T-cell (primary cell): ENCODE measurements at regions not wholly inside any gene's neighbourhood (a gene's known extent, or its start where the extent isn't known, plus 50 kb on each side); places are given as distances from the start of the nearest gene placed in this dataset.

Experiments
- ATAC-seq, 4 experiments: fragments of 200-7000 bp in 3 of 4; fragments of 150-1000 bp in 1 of 4; cut with Tn5 transposase; replicated peaks in 1 of 4; 1 replicate in 3 of 4; 2 replicates in 1 of 4; pipeline ENCODE4 v1.10.0; 2021; ENCODE audit warnings: moderate library complexity in 3 of 4, mild to moderate bottlenecking in 2 of 4, moderate number of reproducible peaks in 1 of 4
- CTCF ChIA-PET, 2 donors: fragments of 300-600 bp; sonication (Branson Sonifier 250); formaldehyde crosslinking; loops; one replicate each; lab custom pipeline; 2022; ENCODE audit warnings: antibody characterized with exemption in 2 of 2; lab: Charles Lee
- POLR2A ChIA-PET, 2 donors: fragments of 300-600 bp; sonication (Branson Sonifier 250); formaldehyde crosslinking; loops; one replicate each; lab custom pipeline; 2022; ENCODE audit warnings: antibody characterized with exemption in 2 of 2; lab: Charles Lee
- DNase-seq, 35 experiments: peaks; one replicate each; pipeline versions ENCODE4 v3.0.0 to v3.0.0-alpha.2; 2013 to 2023
- H3K27ac ChIP-seq: one replicate; pipeline ENCODE4 v1.5.1; 2013; ENCODE audit warnings: low read length
- H3K27me3 ChIP-seq, 2 experiments: replicated peaks in 1 of 2; 1 replicate in 1 of 2; 2 replicates in 1 of 2; pipeline versions ENCODE4 v1.6.1 to v1.7.0; 2013; ENCODE audit warnings: low read length in 1 of 2, mixed read lengths in 1 of 2; ENCODE audit not compliant: control insufficient read depth in 2 of 2, insufficient read depth in 2 of 2; ENCODE audit errors: extremely low read depth in 1 of 2
- H3K36me3 ChIP-seq, 2 donors: 1 replicate in 1 of 2; 2 replicates in 1 of 2; pipeline versions ENCODE4 v1.6.1 to v1.7.0; 2013; ENCODE audit warnings: low read length in 1 of 2; ENCODE audit not compliant: control insufficient read depth in 2 of 2, insufficient read depth in 1 of 2; ENCODE audit errors: extremely low read depth in 1 of 2
- H3K4me1 ChIP-seq, 2 experiments: 1 replicate in 1 of 2; 2 replicates in 1 of 2; pipeline versions ENCODE4 v1.6.1 to v1.7.0; 2013; ENCODE audit warnings: low read length in 2 of 2, mixed read lengths in 1 of 2; ENCODE audit not compliant: insufficient read depth in 2 of 2, control insufficient read depth in 1 of 2; ENCODE audit errors: extremely low read depth in 1 of 2
- H3K4me3 ChIP-seq, 2 donors: 1 replicate in 1 of 2; 2 replicates in 1 of 2; pipeline versions ENCODE4 v1.5.1 to v1.7.0; 2013; ENCODE audit warnings: mild to moderate bottlenecking in 2 of 2, low read length in 1 of 2, moderate library complexity in 1 of 2; ENCODE audit not compliant: control insufficient read depth in 1 of 2; ENCODE audit errors: extremely low read depth in 1 of 2
- H3K9me3 ChIP-seq: 2 replicates; pipeline ENCODE4 v1.7.0; 2013
- H3K27ac Mint-ChIP-seq, 2 donors: one replicate each; pipeline ENCODE4 v1.8.0; 2020 to 2021; ENCODE audit warnings: mild to moderate bottlenecking in 2 of 2, mixed read lengths in 2 of 2
- H3K27me3 Mint-ChIP-seq, 2 donors: one replicate each; pipeline ENCODE4 v1.8.0; 2021 to 2022; ENCODE audit warnings: mixed read lengths in 2 of 2
- H3K36me3 Mint-ChIP-seq: one replicate; pipeline ENCODE4 v1.8.0; 2021; ENCODE audit warnings: mixed read lengths
- H3K4me1 Mint-ChIP-seq, 3 donors: one replicate each; pipeline ENCODE4 v1.8.0; 2020 to 2022; ENCODE audit warnings: mixed read lengths in 3 of 3, mild to moderate bottlenecking in 1 of 3
- H3K4me3 Mint-ChIP-seq, 3 donors: one replicate each; pipeline ENCODE4 v1.8.0; 2020 to 2022; ENCODE audit warnings: mild to moderate bottlenecking in 3 of 3, mixed read lengths in 3 of 3, moderate library complexity in 3 of 3
- H3K9me3 Mint-ChIP-seq, 3 donors: one replicate each; pipeline ENCODE4 v1.8.0; 2020 to 2022; ENCODE audit warnings: mixed read lengths in 3 of 3
- WGBS: methylation state at CpG from one replicate; pipeline ENCODE4 v1.1.5; 2013; ENCODE audit warnings: missing lambda C conversion rate; ENCODE audit not compliant: insufficient coverage; 5-methylcytosine and 5-hydroxymethylcytosine counted together

GRCh38 chr15:70465812-70466211, 297.5 kb downstream of the UACA start:
- H3K27me3 ChIP-seq: peaks cover 0 to 41% of the 10 kb centered on the region in 2 experiments
- no peaks in the 10 kb centered on the region for H3K36me3 Mint-ChIP-seq
- ChIA-PET POLR2A (interaction anchor here in 1 of 2 donors (0.7 kb wide), 1 partner anchor 83 kb away, joined by 3 read pairs; no protein-coding TSS in a partner anchor), CTCF (interaction anchor here (0.6 to 1.7 kb wide), 6 partner anchors 23 to 987 kb away, joined by 3 to 6 read pairs (median 4); no protein-coding TSS in a partner anchor)
- no peaks in the 10 kb centered on the region for H3K36me3 ChIP-seq
- H3K9me3 Mint-ChIP-seq: no peaks in the 10 kb centered on the region
- peaks cover 0 to 21% of the 10 kb centered on the region in 2 donors for H3K27me3 Mint-ChIP-seq
- ATAC-seq (no peak), DNase-seq (no peak)
- no peak overlapping the region for H3K4me3 Mint-ChIP-seq
- WGBS: 86% methylated on average over 4 of the region's 4 CpGs
- H3K9me3 ChIP-seq: no peaks in the 10 kb centered on the region
- H3K4me1 ChIP-seq: peaks cover 0 to 6% of the 10 kb centered on the region in 2 experiments
- no peak overlapping the region for H3K27ac ChIP-seq
- no peak overlapping the region for H3K27ac Mint-ChIP-seq
- H3K4me1 Mint-ChIP-seq: peaks cover 4 to 8% (median 7%) of the 10 kb centered on the region in 3 donors
- H3K4me3 ChIP-seq: no peak overlapping the region

GRCh38 chr15:70463453-70463834, 299.9 kb downstream of the UACA start:
- Mint-ChIP-seq H3K4me3 (no peak overlapping the region), H3K9me3 (no peaks in the 10 kb centered on the region), H3K27me3 (peaks cover 3 to 18% of the 10 kb centered on the region in 2 donors), H3K36me3 (no peaks in the 10 kb centered on the region), H3K27ac (no peak overlapping the region), H3K4me1 (peaks cover 17 to 23% (median 17%) of the 10 kb centered on the region in 3 donors)
- Histone ChIP-seq H3K4me3 (no peak overlapping the region), H3K36me3 (no peaks in the 10 kb centered on the region), H3K27ac (no peak overlapping the region), H3K27me3 (peaks cover 0 to 25% of the 10 kb centered on the region in 2 experiments), H3K9me3 (no peaks in the 10 kb centered on the region), H3K4me1 (peaks cover 2 to 16% of the 10 kb centered on the region in 2 experiments)
- no CpG with 5 or more reads among the region's 1 CpG for WGBS
- ATAC-seq (no peak), DNase-seq (no peak)
- POLR2A ChIA-PET: interaction anchor here in 1 of 2 donors (0.8 kb wide), 1 partner anchor 16 kb away, joined by 3 read pairs; no protein-coding TSS in a partner anchor
- CTCF ChIA-PET: interaction anchor here in 1 of 2 donors (0.7 to 1.2 kb wide), 2 partner anchors 24 to 941 kb away, joined by 3 to 4 read pairs; no protein-coding TSS in a partner anchor

GRCh38 chr15:70461992-70462391, 301.4 kb downstream of the UACA start:
- CTCF ChIA-PET: interaction anchor here in 1 of 2 donors (0.6 kb wide), 1 partner anchor 333 kb away, joined by 3 read pairs; no protein-coding TSS in a partner anchor
- peaks cover 12 to 19% (median 15%) of the 10 kb centered on the region in 3 donors for H3K4me1 Mint-ChIP-seq

GRCh38 chr15:70461017-70461416, 302.3 kb downstream of the UACA start:
- H3K9me3 ChIP-seq: no peaks in the 10 kb centered on the region
- Mint-ChIP-seq H3K9me3 (no peaks in the 10 kb centered on the region), H3K27ac (no peak overlapping the region), H3K4me1 (peaks cover 9 to 15% (median 12%) of the 10 kb centered on the region in 3 donors), H3K4me3 (no peak overlapping the region), H3K36me3 (no peaks in the 10 kb centered on the region), H3K27me3 (peaks cover 3 to 18% of the 10 kb centered on the region in 2 donors)
- H3K4me1 ChIP-seq: peaks cover 2 to 9% of the 10 kb centered on the region in 2 experiments
- H3K27ac ChIP-seq: no peak overlapping the region
- ChIA-PET CTCF (interaction anchor here (0.6 kb wide), 2 partner anchors 334 to 1010 kb away, joined by 3 read pairs; no protein-coding TSS in a partner anchor), POLR2A (no interaction called here)
- H3K36me3 ChIP-seq: no peaks in the 10 kb centered on the region
- DNase-seq (no peak), ATAC-seq (no peak)
- H3K27me3 ChIP-seq: peaks cover 0 to 19% of the 10 kb centered on the region in 2 experiments
- WGBS: no CpG with 5 or more reads among the region's 1 CpG
- no peak overlapping the region for H3K4me3 ChIP-seq

More at GRCh38 chr15:70461992-70462391, 301.4 kb downstream of the UACA start:
- Mint-ChIP-seq H3K27ac (no peak overlapping the region), H3K36me3 (no peaks in the 10 kb centered on the region), H3K27me3 (peaks cover 3 to 18% of the 10 kb centered on the region in 2 donors), H3K4me3 (no peak overlapping the region), H3K9me3 (no peaks in the 10 kb centered on the region)
- no peak for ATAC-seq
- no peak for DNase-seq
- Histone ChIP-seq H3K4me3 (no peak overlapping the region), H3K36me3 (no peaks in the 10 kb centered on the region), H3K4me1 (peaks cover 2 to 14% of the 10 kb centered on the region in 2 experiments), H3K27ac (no peak overlapping the region), H3K9me3 (no peaks in the 10 kb centered on the region), H3K27me3 (peaks cover 0 to 22% of the 10 kb centered on the region in 2 experiments)
- POLR2A ChIA-PET: no interaction called here
- WGBS: no CpG with 5 or more reads among the region's 1 CpG

GRCh38 chr15:70459312-70459711, 304.0 kb downstream of the UACA start:
- no peaks in the 10 kb centered on the region for H3K36me3 Mint-ChIP-seq
- ChIA-PET CTCF (no interaction called here), POLR2A (no interaction called here)
- no peak overlapping the region for H3K27ac ChIP-seq
- no peaks in the 10 kb centered on the region for H3K9me3 Mint-ChIP-seq
- DNase-seq (no peak), ATAC-seq (no peak)
- H3K9me3 ChIP-seq: no peaks in the 10 kb centered on the region
- H3K27me3 ChIP-seq: peaks cover 0 to 16% of the 10 kb centered on the region in 2 experiments
- peaks cover 3 to 18% of the 10 kb centered on the region in 2 donors for H3K27me3 Mint-ChIP-seq
- H3K4me3 ChIP-seq: no peak overlapping the region
- no peaks in the 10 kb centered on the region for H3K36me3 ChIP-seq
- H3K27ac Mint-ChIP-seq: peak overlapping the region in 1 of 2 donors; percentile 5
- peaks cover 9 to 15% (median 12%) of the 10 kb centered on the region in 3 donors for H3K4me1 Mint-ChIP-seq
- WGBS: 93% methylated on average over 3 of the region's 4 CpGs
- H3K4me3 Mint-ChIP-seq: no peak overlapping the region
- H3K4me1 ChIP-seq: peaks cover 2 to 9% of the 10 kb centered on the region in 2 experiments

GRCh38 chr15:70453766-70454165, 309.6 kb downstream of the UACA start:
- DNase-seq (no peak), ATAC-seq (no peak)
- Histone ChIP-seq H3K9me3 (no peaks in the 10 kb centered on the region), H3K36me3 (no peaks in the 10 kb centered on the region), H3K27me3 (peaks cover 0 to 9% of the 10 kb centered on the region in 2 experiments), H3K4me1 (peaks cover 14 to 22% of the 10 kb centered on the region in 2 experiments), H3K27ac (no peak overlapping the region), H3K4me3 (no peak overlapping the region)
- Mint-ChIP-seq H3K27me3 (peaks cover 0 to 3% of the 10 kb centered on the region in 2 donors), H3K9me3 (no peaks in the 10 kb centered on the region), H3K4me1 (peaks cover 28 to 46% (median 30%) of the 10 kb centered on the region in 3 donors), H3K27ac (no peak overlapping the region), H3K4me3 (peak overlapping the region in 1 of 3 donors; percentile 53), H3K36me3 (no peaks in the 10 kb centered on the region)
- POLR2A ChIA-PET: no interaction called here
- WGBS: 100% methylated on average over 2 of the region's 5 CpGs
- CTCF ChIA-PET: no interaction called here
